WTC11 (cell line): ENCODE measurements at regions not wholly inside any gene's neighbourhood (a gene's known extent, or its start where the extent isn't known, plus 50 kb on each side); places are given as distances from the start of the nearest gene placed in this dataset.

ENCODE experiments used
- ATAC-seq: fragments of 200-7000 bp; cut with Tn5 transposase; 2 replicates; pipeline ENCODE4 v1.10.0; 2021; ENCODE audit warnings: mild to moderate bottlenecking, moderate library complexity
- CTCF ChIA-PET: fragments of 300-600 bp; sonication (Branson Sonifier 250); formaldehyde crosslinking; loops from one replicate; lab custom pipeline; 2021; ENCODE audit warnings: antibody characterized with exemption; lab: Charles Lee
- POLR2A ChIA-PET: fragments of 350-600 bp; sonication (Branson Sonifier 250); formaldehyde crosslinking; loops from one replicate; lab custom pipeline; 2021; ENCODE audit warnings: antibody characterized with exemption; lab: Charles Lee
- DNase-seq: peaks from one replicate; pipeline ENCODE4 v3.0.0; 2021; ENCODE audit warnings: low spot score
- H3K27ac Mint-ChIP-seq: 2 replicates; pipeline ENCODE4 v1.8.0; 2021; ENCODE audit warnings: mixed read lengths
- H3K27me3 Mint-ChIP-seq: 2 replicates; pipeline ENCODE4 v1.8.0; 2021; ENCODE audit warnings: low read depth, mild to moderate bottlenecking, moderate library complexity, mixed read lengths
- H3K36me3 Mint-ChIP-seq: 2 replicates; pipeline ENCODE4 v1.8.0; 2021; ENCODE audit warnings: mixed read lengths
- H3K4me1 Mint-ChIP-seq: 2 replicates; pipeline ENCODE4 v1.8.0; 2022; ENCODE audit warnings: mixed read lengths
- H3K4me3 Mint-ChIP-seq: 2 replicates; pipeline ENCODE4 v1.8.0; 2021; ENCODE audit warnings: mild to moderate bottlenecking, moderate library complexity, mixed read lengths
- H3K9me3 Mint-ChIP-seq: 2 replicates; pipeline ENCODE4 v1.8.0; 2021; ENCODE audit warnings: mixed read lengths
- ATF3 ChIP-seq: sonication (generic); formaldehyde crosslinking; conservative IDR thresholded peaks from 2 replicates; pipeline ENCODE4 v1.8.1; 2022; ENCODE audit warnings: mild to moderate bottlenecking, missing genetic modification reagents
- CDX4 ChIP-seq: fragments of 250-450 bp; sonication (Bioruptor Pico); IDR thresholded peaks from 2 replicates; pipeline ENCODE4 v1.9.0; 2021; ENCODE audit warnings: moderate library complexity, mild to moderate bottlenecking, inconsistent platforms, borderline replicate concordance
- E2F5 ChIP-seq: sonication (generic); formaldehyde crosslinking; IDR thresholded peaks from 2 replicates; pipeline ENCODE4 v1.8.1; 2022; ENCODE audit warnings: mild to moderate bottlenecking, moderate library complexity, missing genetic modification reagents
- ERG ChIP-seq: fragments of 250-450 bp; sonication (Bioruptor Pico); IDR thresholded peaks from 2 replicates; pipeline ENCODE4 v1.8.0; 2021; ENCODE audit warnings: mild to moderate bottlenecking
- GTF2I ChIP-seq: fragments of 250-450 bp; sonication (Bioruptor Pico); conservative IDR thresholded peaks from 2 replicates; pipeline ENCODE4 v1.4.0; 2021; ENCODE audit warnings: mild to moderate bottlenecking
- HMGA2 ChIP-seq: fragments of 250-450 bp; sonication (Bioruptor Pico); IDR thresholded peaks from 2 replicates; pipeline ENCODE4 v1.4.0; 2021; ENCODE audit warnings: mild to moderate bottlenecking, moderate library complexity
- HMGXB4 ChIP-seq: sonication (generic); formaldehyde crosslinking; IDR thresholded peaks from 2 replicates; pipeline ENCODE4 v1.8.1; 2023; ENCODE audit warnings: mild to moderate bottlenecking, moderate library complexity, missing genetic modification reagents
- KAT7 ChIP-seq: sonication (generic); formaldehyde crosslinking; IDR thresholded peaks from 2 replicates; pipeline ENCODE4 v1.8.1; 2023; ENCODE audit warnings: missing genetic modification reagents, mild to moderate bottlenecking, borderline replicate concordance
- MLX ChIP-seq: sonication (generic); formaldehyde crosslinking; IDR thresholded peaks from 2 replicates; pipeline ENCODE4 v1.8.1; 2023; ENCODE audit warnings: mild to moderate bottlenecking, missing genetic modification reagents, moderate library complexity
- MYBL2 ChIP-seq: sonication (generic); formaldehyde crosslinking; IDR thresholded peaks from 2 replicates; pipeline ENCODE4 v1.8.1; 2023; ENCODE audit warnings: mild to moderate bottlenecking, moderate library complexity, missing genetic modification reagents
- NR1H2 ChIP-seq: sonication (generic); formaldehyde crosslinking; IDR thresholded peaks from 2 replicates; pipeline ENCODE4 v1.9.0; 2021; ENCODE audit warnings: mild to moderate bottlenecking, moderate library complexity, missing genetic modification reagents
- PREB ChIP-seq: sonication (generic); formaldehyde crosslinking; IDR thresholded peaks from 2 replicates; pipeline ENCODE4 v1.8.1; 2022; ENCODE audit warnings: mild to moderate bottlenecking, missing genetic modification reagents, moderate library complexity, borderline replicate concordance
- SMAD3 ChIP-seq: sonication (generic); formaldehyde crosslinking; IDR thresholded peaks from 2 replicates; pipeline ENCODE4 v1.8.0; 2022; ENCODE audit warnings: missing genetic modification reagents, mild to moderate bottlenecking, borderline replicate concordance
- USF1 ChIP-seq: sonication (generic); formaldehyde crosslinking; IDR thresholded peaks from 2 replicates; pipeline ENCODE4 v1.8.0; 2022; ENCODE audit warnings: mild to moderate bottlenecking, missing genetic modification reagents
- ZBTB21 ChIP-seq: sonication (generic); formaldehyde crosslinking; IDR thresholded peaks from 2 replicates; pipeline ENCODE4 v1.8.1; 2023; ENCODE audit warnings: mild to moderate bottlenecking, missing genetic modification reagents, borderline replicate concordance
- ZNF121 ChIP-seq: sonication (generic); formaldehyde crosslinking; IDR thresholded peaks from 2 replicates; pipeline ENCODE4 v1.8.0; 2023; ENCODE audit warnings: missing genetic modification reagents
- ZNF219 ChIP-seq: sonication (generic); formaldehyde crosslinking; IDR thresholded peaks from 2 replicates; pipeline ENCODE4 v1.8.0; 2023; ENCODE audit warnings: missing genetic modification reagents, mild to moderate bottlenecking, borderline replicate concordance
- ZNF263 ChIP-seq: sonication (generic); formaldehyde crosslinking; IDR thresholded peaks from 2 replicates; pipeline ENCODE4 v1.8.1; 2022; ENCODE audit warnings: low read depth, mild to moderate bottlenecking, moderate library complexity, missing genetic modification reagents
- ZNF425 ChIP-seq: fragments of 250-450 bp; sonication (Bioruptor Pico); conservative IDR thresholded peaks from 2 replicates; pipeline ENCODE4 v1.9.0; 2021; ENCODE audit warnings: mild to moderate bottlenecking
- ZNF512 ChIP-seq: sonication (generic); formaldehyde crosslinking; IDR thresholded peaks from 2 replicates; pipeline ENCODE4 v1.8.1; 2022; ENCODE audit warnings: missing genetic modification reagents, borderline replicate concordance

- POLR2A ChIA-PET, result no interaction called here
- Mint-ChIP-seq H3K27me3 (no peaks in the 10 kb centered on the region), H3K36me3 (no peaks in the 10 kb centered on the region), H3K4me3 (no peak overlapping the region), H3K27ac (no peak overlapping the region), H3K9me3 (peaks cover 3% of the 10 kb centered on the region; the same call in 1 of the 2 replicates), H3K4me1 (peaks cover 11% of the 10 kb centered on the region; the same call in 1 of the 2 replicates)
- no peak for TF ChIP-seq ZNF425 (CRISPR knock-in tag)
- no peak for TF ChIP-seq CDX4 (CRISPR knock-in tag)
- no peak for TF ChIP-seq ZNF121 (CRISPR knock-in tag)
- no peak for TF ChIP-seq HMGA2 (CRISPR knock-in tag)
- no peak for TF ChIP-seq GTF2I (CRISPR knock-in tag)
- TF ChIP-seq PREB, result no peak
- TF ChIP-seq MYBL2 (CRISPR knock-in tag), result no peak
- TF ChIP-seq ATF3 (CRISPR knock-in tag), result no peak
- TF ChIP-seq MLX, result no peak
- no peak for TF ChIP-seq KAT7 (CRISPR knock-in tag)
- TF ChIP-seq ZBTB21 (CRISPR knock-in tag), result no peak
- TF ChIP-seq HMGXB4 (CRISPR knock-in tag), result no peak
- no peak for TF ChIP-seq NR1H2 (CRISPR knock-in tag)
- TF ChIP-seq E2F5 (CRISPR knock-in tag), result no peak
- no peak for TF ChIP-seq ERG (CRISPR knock-in tag)
- no peak for TF ChIP-seq ZNF219 (CRISPR knock-in tag)
- no peak for TF ChIP-seq USF1
- TF ChIP-seq SMAD3 (CRISPR knock-in tag), result no peak
- no peak for TF ChIP-seq ZNF512
- no peak for TF ChIP-seq ZNF263 (CRISPR knock-in tag)
- DNase-seq (no peak), ATAC-seq (no peak)
- CTCF ChIA-PET, result no interaction called here
These were observed 118.9 kb downstream of the IRS1 start for GRCh38 chr2:226680719-226681118.
